ENCODE measurements at regions not wholly inside any gene's neighbourhood (a gene's known extent, or its start where the extent isn't known, plus 50 kb on each side); places are given as distances from the start of the nearest gene placed in this dataset.

GRCh38 chr12:20259786-20260185 is 108.6 kb upstream of the PDE3A start:
- Histone ChIP-seq H3K9me3 (replicated peaks) (no peaks in the 10 kb centered on the region), H3K4me1 (peaks cover 10% of the 10 kb centered on the region), H3K36me3 (no peaks in the 10 kb centered on the region), H3K4me3 (no peak overlapping the region), H3K27ac (no peak overlapping the region), H3K27me3 (no peaks in the 10 kb centered on the region)
- no peak for DNase-seq

- Histone ChIP-seq H3K4me1 (peaks cover 18% of the 10 kb centered on the region), H3K4me3 (no peak overlapping the region), H3K27ac (no peak overlapping the region), H3K27me3 (no peaks in the 10 kb centered on the region), H3K9me3 (replicated peaks) (no peaks in the 10 kb centered on the region), H3K36me3 (no peaks in the 10 kb centered on the region)
- DNase-seq, result no peak
Measured at GRCh38 chr12:20260851-20261250, 107.5 kb upstream of the PDE3A start.

GRCh38 chr12:20262119-20262518 is 106.2 kb upstream of the PDE3A start:
- peaks cover 18% of the 10 kb centered on the region for H3K4me1 ChIP-seq
- H3K27ac ChIP-seq, result no peak overlapping the region
- no peaks in the 10 kb centered on the region for H3K36me3 ChIP-seq
- no peaks in the 10 kb centered on the region for H3K9me3 ChIP-seq (replicated peaks)
- peak in 1 of 2 experiments; percentile 15 for DNase-seq
- no peaks in the 10 kb centered on the region for H3K27me3 ChIP-seq
- no peak overlapping the region for H3K4me3 ChIP-seq

- H3K27ac ChIP-seq, result peak overlapping the region; percentile 70
- peaks cover 18% of the 10 kb centered on the region for H3K4me1 ChIP-seq
- no peaks in the 10 kb centered on the region for H3K36me3 ChIP-seq
- H3K27me3 ChIP-seq, result no peaks in the 10 kb centered on the region
- DNase-seq, result no peak
- H3K4me3 ChIP-seq, result no peak overlapping the region
- no peaks in the 10 kb centered on the region for H3K9me3 ChIP-seq (replicated peaks)
Measured at GRCh38 chr12:20264026-20264425, 104.3 kb upstream of the PDE3A start.

GRCh38 chr12:20264608-20265114 is 103.7 kb upstream of the PDE3A start:
- Histone ChIP-seq H3K36me3 (no peaks in the 10 kb centered on the region), H3K4me1 (peaks cover 18% of the 10 kb centered on the region), H3K27ac (peak overlapping the region; percentile 70), H3K9me3 (replicated peaks) (no peaks in the 10 kb centered on the region), H3K4me3 (no peak overlapping the region), H3K27me3 (no peaks in the 10 kb centered on the region)
- DNase-seq, result peak; percentile 66 to 74

- Histone ChIP-seq H3K9me3 (replicated peaks) (no peaks in the 10 kb centered on the region), H3K36me3 (no peaks in the 10 kb centered on the region), H3K27ac (no peak overlapping the region), H3K4me3 (no peak overlapping the region), H3K4me1 (peaks cover 18% of the 10 kb centered on the region), H3K27me3 (no peaks in the 10 kb centered on the region)
- no peak for DNase-seq
Measured at GRCh38 chr12:20268121-20268732, 100.1 kb upstream of the PDE3A start.

- Histone ChIP-seq H3K27me3 (no peaks in the 10 kb centered on the region), H3K36me3 (no peaks in the 10 kb centered on the region), H3K4me3 (no peak overlapping the region), H3K4me1 (peaks cover 18% of the 10 kb centered on the region), H3K27ac (no peak overlapping the region), H3K9me3 (replicated peaks) (no peaks in the 10 kb centered on the region)
- DNase-seq, result no peak
Measured at GRCh38 chr12:20268771-20269170, 99.6 kb upstream of the PDE3A start.

GRCh38 chr12:20269337-20270067 is 98.8 kb upstream of the PDE3A start:
- no peak overlapping the region for H3K4me3 ChIP-seq
- H3K36me3 ChIP-seq, result no peaks in the 10 kb centered on the region
- no peaks in the 10 kb centered on the region for H3K9me3 ChIP-seq (replicated peaks)
- H3K27me3 ChIP-seq, result no peaks in the 10 kb centered on the region
- no peak overlapping the region for H3K27ac ChIP-seq
- peaks cover 11% of the 10 kb centered on the region for H3K4me1 ChIP-seq
- DNase-seq, result no peak

- no peaks in the 10 kb centered on the region for H3K27me3 ChIP-seq
- DNase-seq, result no peak
- peaks cover under 1% of the 10 kb centered on the region; the same call in 1 of the 2 replicates for H3K4me1 ChIP-seq
- no peak overlapping the region for H3K27ac ChIP-seq
- H3K9me3 ChIP-seq (replicated peaks), result no peaks in the 10 kb centered on the region
- H3K36me3 ChIP-seq, result no peaks in the 10 kb centered on the region
- H3K4me3 ChIP-seq, result no peak overlapping the region
Measured at GRCh38 chr12:20270557-20270956, 97.8 kb upstream of the PDE3A start.

- H3K4me3 ChIP-seq, result no peak overlapping the region
- H3K4me1 ChIP-seq, result no peaks in the 10 kb centered on the region
- H3K36me3 ChIP-seq, result no peaks in the 10 kb centered on the region
- no peak overlapping the region for H3K27ac ChIP-seq
- H3K27me3 ChIP-seq, result no peaks in the 10 kb centered on the region
- H3K9me3 ChIP-seq (replicated peaks), result no peaks in the 10 kb centered on the region
- DNase-seq, result no peak
Measured at GRCh38 chr12:20272161-20272560, 96.2 kb upstream of the PDE3A start.

- no peaks in the 10 kb centered on the region for H3K27me3 ChIP-seq
- H3K36me3 ChIP-seq, result no peaks in the 10 kb centered on the region
- H3K9me3 ChIP-seq (replicated peaks), result no peaks in the 10 kb centered on the region
- H3K4me3 ChIP-seq, result no peak overlapping the region
- H3K4me1 ChIP-seq, result no peaks in the 10 kb centered on the region
- DNase-seq, result no peak
- no peak overlapping the region for H3K27ac ChIP-seq
Measured at GRCh38 chr12:20272801-20273200, 95.5 kb upstream of the PDE3A start.

- DNase-seq, result no peak
- no peaks in the 10 kb centered on the region for H3K36me3 ChIP-seq
- no peak overlapping the region for H3K4me3 ChIP-seq
- no peaks in the 10 kb centered on the region for H3K9me3 ChIP-seq (replicated peaks)
- no peaks in the 10 kb centered on the region for H3K27me3 ChIP-seq
- no peak overlapping the region for H3K27ac ChIP-seq
- H3K4me1 ChIP-seq, result no peaks in the 10 kb centered on the region
Measured at GRCh38 chr12:20274008-20274407, 94.3 kb upstream of the PDE3A start.

GRCh38 chr12:20278276-20278675 is 90.1 kb upstream of the PDE3A start:
- H3K27me3 ChIP-seq, result no peaks in the 10 kb centered on the region
- DNase-seq, result no peak
- H3K27ac ChIP-seq, result no peak overlapping the region
- H3K36me3 ChIP-seq, result no peaks in the 10 kb centered on the region
- H3K9me3 ChIP-seq (replicated peaks), result no peaks in the 10 kb centered on the region
- no peak overlapping the region for H3K4me3 ChIP-seq
- H3K4me1 ChIP-seq, result no peaks in the 10 kb centered on the region

- Histone ChIP-seq H3K4me1 (no peaks in the 10 kb centered on the region), H3K27me3 (no peaks in the 10 kb centered on the region), H3K27ac (no peak overlapping the region), H3K36me3 (no peaks in the 10 kb centered on the region), H3K4me3 (no peak overlapping the region), H3K9me3 (replicated peaks) (no peaks in the 10 kb centered on the region)
- no peak for DNase-seq
Measured at GRCh38 chr12:20280515-20280914, 87.8 kb upstream of the PDE3A start.

GRCh38 chr12:20282401-20282800 is 85.9 kb upstream of the PDE3A start:
- Histone ChIP-seq H3K9me3 (replicated peaks) (no peaks in the 10 kb centered on the region), H3K4me3 (no peak overlapping the region), H3K27ac (no peak overlapping the region), H3K4me1 (no peaks in the 10 kb centered on the region), H3K36me3 (no peaks in the 10 kb centered on the region), H3K27me3 (no peaks in the 10 kb centered on the region)
- no peak for DNase-seq

- no peaks in the 10 kb centered on the region for H3K9me3 ChIP-seq (replicated peaks)
- no peaks in the 10 kb centered on the region for H3K27me3 ChIP-seq
- DNase-seq, result no peak
- no peaks in the 10 kb centered on the region for H3K4me1 ChIP-seq
- no peak overlapping the region for H3K27ac ChIP-seq
- no peaks in the 10 kb centered on the region for H3K36me3 ChIP-seq
- no peak overlapping the region for H3K4me3 ChIP-seq
Measured at GRCh38 chr12:20283482-20283881, 84.9 kb upstream of the PDE3A start.
